OCI-LY1 (cell line): ENCODE measurements at regions not wholly inside any gene's neighbourhood (a gene's known extent, or its start where the extent isn't known, plus 50 kb on each side); places are given as distances from the start of the nearest gene placed in this dataset.
"Not testable (repeated sequence)": the region's sequence is repeated elsewhere in the genome, so short reads cannot be mapped to it uniquely, and the experiment has no call there.

Experiments
- H2AFZ ChIP-seq: fragments of 200-600 bp; sonication (generic), shearing (Covaris generic); 2 replicates; pipeline ENCODE4 v1.6.0; 2014; ENCODE audit warnings: antibody characterized with exemption, mild to moderate bottlenecking, low read length
- H3F3A ChIP-seq: fragments of 200-600 bp; sonication (generic), shearing (Covaris generic); 2 replicates; pipeline ENCODE4 v1.6.0; 2014; ENCODE audit warnings: mild to moderate bottlenecking, antibody characterized with exemption, low read length, moderate library complexity; ENCODE audit not compliant: insufficient read depth
- H3K27ac ChIP-seq: fragments of 200-600 bp; sonication (generic); 2 replicates; pipeline ENCODE4 v1.5.1; 2014; ENCODE audit warnings: low read length, mixed run types, mild to moderate bottlenecking, low read depth; ENCODE audit not compliant: poor library complexity, severe bottlenecking
- H3K27me3 ChIP-seq: fragments of 200-600 bp; sonication (generic); 2 replicates; pipeline ENCODE4 v1.6.0; 2014; ENCODE audit warnings: antibody characterized with exemption, mild to moderate bottlenecking, low read length, moderate library complexity; ENCODE audit not compliant: insufficient read depth
- H3K36me3 ChIP-seq: fragments of 200-600 bp; sonication (generic); 2 replicates; pipeline ENCODE4 v1.6.1; 2014; ENCODE audit warnings: mild to moderate bottlenecking, antibody characterized with exemption, low read length, moderate library complexity, mixed read lengths; ENCODE audit not compliant: insufficient read depth
- H3K4me1 ChIP-seq: fragments of 200-600 bp; sonication (generic); 2 replicates; pipeline ENCODE4 v1.5.1; 2014; ENCODE audit warnings: mild to moderate bottlenecking, low read length, moderate library complexity; ENCODE audit not compliant: insufficient read depth, severe bottlenecking
- H3K4me2 ChIP-seq: fragments of 200-600 bp; sonication (generic), shearing (Covaris generic); 2 replicates; pipeline ENCODE4 v1.6.1; 2014; ENCODE audit warnings: low read length
- H3K4me3 ChIP-seq: fragments of 200-600 bp; sonication (generic); 2 replicates; pipeline ENCODE4 v1.5.1; 2014; ENCODE audit warnings: low read length, low read depth, mild to moderate bottlenecking, mixed read lengths; ENCODE audit not compliant: poor library complexity, severe bottlenecking
- H3K79me2 ChIP-seq: fragments of 200-600 bp; shearing (Covaris generic); 2 replicates; pipeline ENCODE4 v1.6.1; 2016; ENCODE audit warnings: mixed run types, low read length, mixed read lengths; ENCODE audit not compliant: insufficient read depth
- H3K9ac ChIP-seq: fragments of 200-600 bp; sonication (generic), shearing (Covaris generic); 2 replicates; pipeline ENCODE4 v1.6.1; 2014; ENCODE audit warnings: mild to moderate bottlenecking, low read length, mixed read lengths
- H3K9me2 ChIP-seq: fragments of 200-600 bp; sonication (generic), shearing (Covaris generic); 2 replicates; pipeline ENCODE4 v1.6.1; 2014; ENCODE audit warnings: low read depth, mild to moderate bottlenecking, low read length, mixed read lengths
- H3K9me3 ChIP-seq: fragments of 200-600 bp; shearing (Covaris generic); 2 replicates; pipeline ENCODE4 v1.6.1; 2014; ENCODE audit warnings: low read length, mixed read lengths
- H4K20me1 ChIP-seq: fragments of 200-600 bp; sonication (generic), shearing (Covaris generic); 2 replicates; pipeline ENCODE4 v1.6.0; 2016; ENCODE audit warnings: mild to moderate bottlenecking, low read length; ENCODE audit not compliant: insufficient read depth
- CTCF ChIP-seq: fragments of 200-600 bp; sonication (generic), shearing (Covaris generic); IDR thresholded peaks from 2 replicates; pipeline ENCODE4 v1.5.1; 2017; ENCODE audit warnings: mild to moderate bottlenecking, antibody characterized with exemption, low read length, moderate library complexity, mixed read lengths
- EZH2 ChIP-seq: fragments of 200-600 bp; sonication (generic), shearing (Covaris generic); IDR thresholded peaks from 2 replicates; pipeline ENCODE4 v1.8.0; 2017; ENCODE audit warnings: borderline replicate concordance, mixed run types, mild to moderate bottlenecking, antibody characterized with exemption, low read length, moderate library complexity, mixed read lengths

GRCh38 chr21:14814282-14814681 is 250.5 kb downstream of the NRIP1 start:
- Histone ChIP-seq H3K4me1 (no peaks in the 10 kb centered on the region), H3F3A (no peaks in the 10 kb centered on the region), H3K4me3 (no peak overlapping the region), H3K9ac (no peak overlapping the region), H3K27ac (no peak overlapping the region), H3K4me2 (no peak overlapping the region), H3K9me2 (no peaks in the 10 kb centered on the region), H2AFZ (no peak overlapping the region), H3K27me3 (no peaks in the 10 kb centered on the region), H3K79me2 (no peaks in the 10 kb centered on the region), H3K36me3 (no peaks in the 10 kb centered on the region), H4K20me1 (no peaks in the 10 kb centered on the region), H3K9me3 (peaks cover 7% of the 10 kb centered on the region; the same call in 1 of the 2 replicates)
- TF ChIP-seq EZH2 = no peak
- TF ChIP-seq CTCF = no peak

DNA sequence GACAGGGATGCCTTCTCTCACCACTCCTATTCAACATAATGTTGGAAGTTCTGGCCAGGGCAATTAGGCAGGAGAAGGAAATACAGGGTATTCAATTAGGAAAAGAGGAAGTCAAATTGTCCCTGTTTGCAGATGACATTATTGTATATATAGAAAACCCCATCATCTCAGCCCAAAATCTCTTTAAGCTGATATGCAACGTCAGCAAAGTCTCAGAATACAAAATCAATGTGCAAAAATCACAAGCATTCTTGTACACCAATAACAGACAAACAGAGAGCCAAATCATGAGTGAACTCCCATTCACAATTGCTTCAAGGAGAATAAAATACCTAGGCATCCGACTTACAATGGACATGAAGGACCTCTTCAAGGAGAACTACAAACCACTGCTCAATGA is 258.1 kb upstream of the SAMSN1 start:
- H3K9me3 ChIP-seq, H3K4me2 ChIP-seq, H3K4me1 ChIP-seq, H3K79me2 ChIP-seq, H3K27me3 ChIP-seq, H2AFZ ChIP-seq, H3K9ac ChIP-seq, H3K9me2 ChIP-seq, H3K4me3 ChIP-seq, H3K36me3 ChIP-seq, H4K20me1 ChIP-seq, H3K27ac ChIP-seq, H3F3A ChIP-seq: not testable (repeated sequence)

GRCh38 chr21:14797543-14797942 is 251.4 kb upstream of the SAMSN1 start:
- H3K9me3 ChIP-seq = no peaks in the 10 kb centered on the region
- TF ChIP-seq EZH2 (no peak), CTCF (no peak)
- H2AFZ ChIP-seq = no peak overlapping the region
- H4K20me1 ChIP-seq = no peaks in the 10 kb centered on the region
- H3K9me2 ChIP-seq = no peaks in the 10 kb centered on the region
- H3K4me1 ChIP-seq = no peaks in the 10 kb centered on the region
- H3K27ac ChIP-seq = no peak overlapping the region
- H3K27me3 ChIP-seq = no peaks in the 10 kb centered on the region
- H3K4me2 ChIP-seq = no peak overlapping the region
- no peaks in the 10 kb centered on the region for H3K79me2 ChIP-seq
- no peaks in the 10 kb centered on the region for H3K36me3 ChIP-seq
- no peak overlapping the region for H3K9ac ChIP-seq
- no peak overlapping the region for H3K4me3 ChIP-seq
- H3F3A ChIP-seq = no peaks in the 10 kb centered on the region

- Histone ChIP-seq H3K36me3 (no peaks in the 10 kb centered on the region), H3K9me3 (no peaks in the 10 kb centered on the region), H2AFZ (no peak overlapping the region), H3K4me3 (no peak overlapping the region), H3F3A (no peaks in the 10 kb centered on the region), H3K4me1 (no peaks in the 10 kb centered on the region), H3K27me3 (no peaks in the 10 kb centered on the region), H3K4me2 (no peak overlapping the region), H3K27ac (no peak overlapping the region), H4K20me1 (no peaks in the 10 kb centered on the region), H3K9ac (no peak overlapping the region), H3K79me2 (no peaks in the 10 kb centered on the region), H3K9me2 (no peaks in the 10 kb centered on the region)
- no peak for TF ChIP-seq EZH2
- no peak for TF ChIP-seq CTCF
Observed at GRCh38 chr21:14787312-14787711, 241.2 kb upstream of the SAMSN1 start.
